Activated naive CD8-positive, alpha-beta T cell treated with anti-CD3 and anti-CD28 coated beads, Interleukin-2, amount 10 ng/mL, durations not matched to agents 7 days and 5 days (primary cell): ENCODE measurements at regions not wholly inside any gene's neighbourhood (a gene's known extent, or its start where the extent isn't known, plus 50 kb on each side); places are given as distances from the start of the nearest gene placed in this dataset.

Experiments
- ATAC-seq: fragments of 150-1000 bp; cut with Tn5 transposase; one replicate; pipeline ENCODE4 v1.10.0; 2021; ENCODE audit warnings: low read depth, moderate library complexity
- POLR2A ChIA-PET: fragments of 350-600 bp; sonication (Branson Sonifier 250); formaldehyde crosslinking; loops from one replicate; lab custom pipeline; 2021; ENCODE audit warnings: antibody characterized with exemption; lab: Charles Lee
- DNase-seq: peaks from one replicate; pipeline ENCODE4 v3.0.0; 2021
- H3K27ac Mint-ChIP-seq: one replicate; pipeline ENCODE4 v1.8.0; 2022; ENCODE audit warnings: mild to moderate bottlenecking, mixed read lengths
- H3K27me3 Mint-ChIP-seq: one replicate; pipeline ENCODE4 v1.8.0; 2022; ENCODE audit warnings: mild to moderate bottlenecking, moderate library complexity, mixed read lengths
- H3K36me3 Mint-ChIP-seq: one replicate; pipeline ENCODE4 v1.8.0; 2021; ENCODE audit warnings: mild to moderate bottlenecking, mixed read lengths
- H3K4me1 Mint-ChIP-seq: one replicate; pipeline ENCODE4 v1.8.0; 2021; ENCODE audit warnings: mixed read lengths
- H3K4me3 Mint-ChIP-seq: one replicate; pipeline ENCODE4 v1.8.0; 2022; ENCODE audit warnings: mild to moderate bottlenecking, moderate library complexity, mixed read lengths
- H3K9me3 Mint-ChIP-seq: one replicate; pipeline ENCODE4 v1.8.0; 2021; ENCODE audit warnings: mixed read lengths

- POLR2A ChIA-PET = no interaction called here
- H3K36me3 Mint-ChIP-seq = no peaks in the 10 kb centered on the region
- no peaks in the 10 kb centered on the region for H3K27me3 Mint-ChIP-seq
- DNase-seq = no peak
- H3K4me3 Mint-ChIP-seq = no peak overlapping the region
- no peak for ATAC-seq
- H3K9me3 Mint-ChIP-seq = no peaks in the 10 kb centered on the region
- no peaks in the 10 kb centered on the region for H3K4me1 Mint-ChIP-seq
- no peak overlapping the region for H3K27ac Mint-ChIP-seq
These were observed 246.9 kb upstream of the LRRC7 start for GRCh38 chr1:69320757-69321211.

- Mint-ChIP-seq H3K36me3 (no peaks in the 10 kb centered on the region), H3K27me3 (no peaks in the 10 kb centered on the region), H3K27ac (no peak overlapping the region), H3K9me3 (no peaks in the 10 kb centered on the region), H3K4me3 (no peak overlapping the region), H3K4me1 (no peaks in the 10 kb centered on the region)
- ATAC-seq (no peak), DNase-seq (no peak)
- POLR2A ChIA-PET = no interaction called here
These were observed 246.4 kb upstream of the LRRC7 start for GRCh38 chr1:69321311-69321710.

DNA sequence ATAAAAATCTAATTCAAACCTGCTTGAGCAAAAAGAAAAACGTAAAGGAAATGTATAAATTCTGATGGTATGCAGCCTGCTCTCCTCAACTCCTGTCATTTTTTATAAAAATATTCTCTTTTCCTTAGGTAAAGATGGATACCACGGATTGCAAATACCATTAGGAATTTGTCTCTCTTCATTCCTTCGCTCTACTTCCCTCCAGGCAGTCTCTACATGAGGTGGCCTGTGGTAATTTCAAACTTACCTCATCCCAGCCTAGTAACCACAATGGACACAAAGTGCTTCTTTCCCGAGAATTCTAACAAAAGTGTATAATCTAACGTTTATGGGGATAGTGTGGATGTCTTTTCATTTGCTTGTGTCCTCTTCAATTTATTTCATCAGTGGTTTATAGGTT is 239.5 kb upstream of the LRRC7 start:
- H3K27ac Mint-ChIP-seq = no peak overlapping the region
- POLR2A ChIA-PET = no interaction called here
- H3K4me3 Mint-ChIP-seq = no peak overlapping the region
- no peak for ATAC-seq
- no peaks in the 10 kb centered on the region for H3K36me3 Mint-ChIP-seq
- H3K27me3 Mint-ChIP-seq = no peaks in the 10 kb centered on the region
- DNase-seq = no peak
- H3K9me3 Mint-ChIP-seq = peaks cover 3% of the 10 kb centered on the region
- no peaks in the 10 kb centered on the region for H3K4me1 Mint-ChIP-seq

DNA sequence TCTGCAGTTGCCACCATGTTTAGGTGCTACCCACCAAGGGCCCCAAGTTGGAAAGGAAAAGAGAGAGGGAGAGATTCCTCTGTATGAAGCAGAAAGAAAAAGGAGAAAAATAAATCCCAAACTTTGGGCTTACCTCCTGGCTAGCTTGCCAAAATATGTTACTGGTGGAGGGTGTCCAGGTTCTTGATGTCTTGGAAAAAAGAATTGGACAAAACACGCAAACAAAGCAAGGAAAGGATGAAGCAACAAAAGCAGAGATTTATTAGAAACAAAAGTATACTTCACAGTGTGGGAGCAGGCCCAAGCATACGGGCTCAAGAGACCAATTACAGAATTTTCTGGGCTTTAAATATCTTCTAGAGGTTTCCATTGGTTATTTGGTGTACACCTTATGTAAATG is 204.5 kb upstream of the LRRC7 start:
- H3K36me3 Mint-ChIP-seq = no peaks in the 10 kb centered on the region
- no peaks in the 10 kb centered on the region for H3K4me1 Mint-ChIP-seq
- DNase-seq (no peak), ATAC-seq (no peak)
- H3K27ac Mint-ChIP-seq = no peak overlapping the region
- POLR2A ChIA-PET = no interaction called here
- H3K9me3 Mint-ChIP-seq = no peaks in the 10 kb centered on the region
- no peak overlapping the region for H3K4me3 Mint-ChIP-seq
- no peaks in the 10 kb centered on the region for H3K27me3 Mint-ChIP-seq

DNA sequence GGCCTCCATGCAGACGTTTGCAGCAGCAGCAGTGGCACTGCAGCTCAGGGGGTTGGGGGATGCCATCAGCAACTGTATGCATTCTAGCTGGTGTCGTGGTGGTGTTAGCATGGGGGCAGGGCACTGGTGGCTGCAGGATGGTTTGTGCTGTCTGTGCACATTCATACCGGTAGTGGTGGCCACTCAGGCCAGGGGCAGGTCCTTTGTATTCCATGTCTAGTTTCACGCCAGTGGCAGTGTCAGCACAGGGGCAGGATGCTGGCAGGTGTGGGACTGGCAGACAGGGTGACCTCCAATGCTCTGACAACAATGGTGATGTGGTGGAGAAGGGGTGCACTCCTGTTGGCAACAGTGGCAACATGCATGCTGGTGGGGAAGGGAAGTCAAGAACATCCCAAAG is 194.2 kb upstream of the LRRC7 start:
- Mint-ChIP-seq H3K9me3 (peaks cover 8% of the 10 kb centered on the region), H3K27me3 (no peaks in the 10 kb centered on the region), H3K36me3 (no peaks in the 10 kb centered on the region), H3K27ac (no peak overlapping the region), H3K4me1 (no peaks in the 10 kb centered on the region), H3K4me3 (no peak overlapping the region)
- POLR2A ChIA-PET = no interaction called here
- DNase-seq = no peak
- ATAC-seq = no peak

GRCh38 chr1:69376408-69376807 is 191.3 kb upstream of the LRRC7 start:
- H3K4me1 Mint-ChIP-seq = no peaks in the 10 kb centered on the region
- H3K9me3 Mint-ChIP-seq = peaks cover 8% of the 10 kb centered on the region
- DNase-seq (no peak), ATAC-seq (no peak)
- POLR2A ChIA-PET = no interaction called here
- no peaks in the 10 kb centered on the region for H3K27me3 Mint-ChIP-seq
- no peak overlapping the region for H3K27ac Mint-ChIP-seq
- H3K4me3 Mint-ChIP-seq = no peak overlapping the region
- H3K36me3 Mint-ChIP-seq = no peaks in the 10 kb centered on the region

DNA sequence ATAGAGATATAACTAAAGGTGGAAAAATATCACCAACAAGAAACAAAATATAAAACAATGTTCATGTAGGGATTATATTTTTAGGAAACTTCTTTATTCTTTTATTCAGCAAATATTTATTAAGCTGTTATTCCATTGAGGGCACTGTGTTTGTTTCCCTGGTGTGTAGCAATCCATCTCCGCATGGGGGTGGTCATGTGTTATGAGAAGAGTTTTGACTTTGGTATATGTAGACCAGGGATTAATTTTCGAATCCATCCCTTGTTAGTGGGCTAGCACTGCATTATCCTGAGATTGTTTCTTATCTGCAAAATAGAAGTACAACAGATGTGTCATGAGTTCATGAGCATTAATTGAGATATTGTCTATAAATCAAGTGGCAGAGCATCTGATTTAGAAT is 190.2 kb upstream of the LRRC7 start:
- no peak overlapping the region for H3K27ac Mint-ChIP-seq
- ATAC-seq = no peak
- H3K27me3 Mint-ChIP-seq = no peaks in the 10 kb centered on the region
- H3K36me3 Mint-ChIP-seq = no peaks in the 10 kb centered on the region
- POLR2A ChIA-PET = no interaction called here
- H3K4me1 Mint-ChIP-seq = no peaks in the 10 kb centered on the region
- DNase-seq = no peak
- H3K4me3 Mint-ChIP-seq = no peak overlapping the region
- H3K9me3 Mint-ChIP-seq = peaks cover 7% of the 10 kb centered on the region

- Mint-ChIP-seq H3K36me3 (no peaks in the 10 kb centered on the region), H3K27ac (no peak overlapping the region), H3K4me1 (no peaks in the 10 kb centered on the region), H3K4me3 (no peak overlapping the region), H3K9me3 (peaks cover 3% of the 10 kb centered on the region), H3K27me3 (no peaks in the 10 kb centered on the region)
- ATAC-seq = no peak
- no peak for DNase-seq
- POLR2A ChIA-PET = no interaction called here
These were observed 179.7 kb upstream of the LRRC7 start for GRCh38 chr1:69388044-69388443.

- no peak for DNase-seq
- H3K36me3 Mint-ChIP-seq = no peaks in the 10 kb centered on the region
- H3K4me1 Mint-ChIP-seq = no peaks in the 10 kb centered on the region
- no peak overlapping the region for H3K4me3 Mint-ChIP-seq
- H3K27ac Mint-ChIP-seq = no peak overlapping the region
- peaks cover 7% of the 10 kb centered on the region for H3K9me3 Mint-ChIP-seq
- POLR2A ChIA-PET = no interaction called here
- no peak for ATAC-seq
- no peaks in the 10 kb centered on the region for H3K27me3 Mint-ChIP-seq
These were observed 167.6 kb upstream of the LRRC7 start for GRCh38 chr1:69400128-69400527.

- ATAC-seq (no peak), DNase-seq (no peak)
- H3K27ac Mint-ChIP-seq = no peak overlapping the region
- no peak overlapping the region for H3K4me3 Mint-ChIP-seq
- H3K27me3 Mint-ChIP-seq = no peaks in the 10 kb centered on the region
- H3K9me3 Mint-ChIP-seq = peaks cover 7% of the 10 kb centered on the region
- no peaks in the 10 kb centered on the region for H3K36me3 Mint-ChIP-seq
- H3K4me1 Mint-ChIP-seq = no peaks in the 10 kb centered on the region
- POLR2A ChIA-PET = no interaction called here
These were observed 165.8 kb upstream of the LRRC7 start for GRCh38 chr1:69401879-69402278.

DNA sequence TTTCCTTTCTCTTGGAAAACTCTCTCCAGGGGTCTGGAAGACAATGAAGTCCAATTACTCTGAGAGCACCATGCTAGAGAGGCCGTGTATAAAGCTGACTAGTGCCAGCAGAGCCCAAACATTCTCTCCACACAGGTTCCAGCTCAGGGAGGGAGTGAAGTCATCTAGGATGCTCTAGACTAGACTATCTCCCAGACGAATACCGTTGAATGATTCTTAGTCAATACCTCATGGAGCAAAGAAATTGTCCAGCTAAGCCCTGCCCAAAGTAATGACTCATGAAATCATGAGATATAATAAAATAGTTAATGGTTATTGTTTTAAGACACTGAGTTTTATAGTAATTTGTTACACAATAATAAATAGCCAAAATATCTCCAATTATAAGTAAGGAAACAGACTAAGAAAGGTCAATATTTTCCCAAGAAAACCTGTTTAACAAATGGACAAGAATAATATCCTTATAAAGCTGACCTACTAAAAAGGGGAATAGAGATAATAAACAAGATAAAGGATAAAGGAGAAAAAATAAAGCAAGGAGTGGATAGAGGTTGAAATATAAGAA is 163.9 kb upstream of the LRRC7 start:
- Mint-ChIP-seq H3K4me1 (no peaks in the 10 kb centered on the region), H3K36me3 (no peaks in the 10 kb centered on the region), H3K27me3 (no peaks in the 10 kb centered on the region), H3K27ac (no peak overlapping the region), H3K9me3 (peaks cover 6% of the 10 kb centered on the region), H3K4me3 (no peak overlapping the region)
- ATAC-seq (no peak), DNase-seq (no peak)
- POLR2A ChIA-PET = no interaction called here

GRCh38 chr1:69404486-69404885 is 163.2 kb upstream of the LRRC7 start:
- DNase-seq = no peak
- H3K4me1 Mint-ChIP-seq = no peaks in the 10 kb centered on the region
- no peak overlapping the region for H3K4me3 Mint-ChIP-seq
- no peaks in the 10 kb centered on the region for H3K36me3 Mint-ChIP-seq
- H3K27me3 Mint-ChIP-seq = no peaks in the 10 kb centered on the region
- POLR2A ChIA-PET = no interaction called here
- no peak overlapping the region for H3K27ac Mint-ChIP-seq
- no peak for ATAC-seq
- H3K9me3 Mint-ChIP-seq = peaks cover 6% of the 10 kb centered on the region

DNA sequence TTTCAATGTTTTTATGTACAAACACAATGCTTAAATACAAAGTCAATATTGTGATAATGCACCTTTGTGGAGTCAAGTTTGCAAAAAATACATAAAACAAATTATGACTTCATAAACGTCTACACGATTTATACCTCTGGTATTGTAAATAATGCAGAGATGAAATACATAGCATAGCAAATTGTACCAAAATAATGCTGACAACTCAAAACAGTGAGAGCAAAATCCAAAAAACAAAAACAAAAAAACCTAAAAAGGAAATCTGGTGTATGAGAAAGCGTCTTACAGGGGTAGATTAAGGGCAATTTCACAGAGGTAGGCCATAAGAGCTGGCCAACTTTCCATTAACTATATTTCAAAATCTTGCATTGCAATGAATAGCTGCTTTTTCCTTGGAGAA is 161.5 kb upstream of the LRRC7 start:
- no peak for DNase-seq
- POLR2A ChIA-PET = no interaction called here
- Mint-ChIP-seq H3K4me3 (no peak overlapping the region), H3K4me1 (no peaks in the 10 kb centered on the region), H3K27me3 (no peaks in the 10 kb centered on the region), H3K36me3 (no peaks in the 10 kb centered on the region), H3K9me3 (peaks cover 6% of the 10 kb centered on the region), H3K27ac (no peak overlapping the region)
- no peak for ATAC-seq

DNA sequence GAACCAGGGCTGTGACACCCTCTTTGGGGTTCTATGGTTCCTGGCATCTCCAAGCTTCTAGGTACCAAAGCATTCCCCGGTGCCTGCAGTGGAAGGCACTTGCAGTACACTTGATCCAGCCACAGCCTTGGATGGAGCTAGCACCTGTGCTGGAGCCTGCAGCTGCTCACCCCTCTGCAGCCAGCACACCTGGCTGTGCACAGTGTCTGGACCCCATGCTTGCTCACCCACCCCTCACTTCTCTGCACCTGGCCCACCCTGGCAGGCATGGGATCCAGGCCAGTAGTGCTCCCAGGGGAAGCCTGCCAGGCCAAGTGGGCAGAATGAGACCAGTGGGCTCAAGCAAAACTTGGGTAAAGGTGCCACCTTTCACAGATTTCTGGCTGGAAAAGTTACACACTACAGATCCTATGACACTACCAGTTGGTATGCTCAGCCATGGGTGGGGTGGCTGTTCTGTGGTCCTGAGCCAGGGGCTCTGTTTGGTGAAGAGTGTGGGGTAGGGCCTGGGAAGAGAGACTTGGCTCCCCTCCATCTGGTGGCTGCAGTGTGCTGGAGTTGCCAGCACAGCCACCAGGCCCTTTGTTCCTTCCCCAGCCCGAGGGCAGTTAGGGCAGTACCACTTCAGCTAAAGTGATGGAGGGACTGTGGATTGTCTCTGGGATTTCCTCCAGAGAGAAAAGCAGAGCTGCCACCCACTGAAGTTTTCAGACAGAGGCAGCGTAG is 157.8 kb upstream of the LRRC7 start:
- POLR2A ChIA-PET = no interaction called here
- Mint-ChIP-seq H3K27me3 (no peaks in the 10 kb centered on the region), H3K9me3 (peaks cover 3% of the 10 kb centered on the region), H3K4me1 (no peaks in the 10 kb centered on the region), H3K4me3 (no peak overlapping the region), H3K36me3 (no peaks in the 10 kb centered on the region), H3K27ac (no peak overlapping the region)
- DNase-seq = no peak
- no peak for ATAC-seq
